SK-N-MC (cell line): ENCODE measurements at regions not wholly inside any gene's neighbourhood (a gene's known extent, or its start where the extent isn't known, plus 50 kb on each side); places are given as distances from the start of the nearest gene placed in this dataset.

Experiments used
- FOXP2 ChIP-seq: optimal IDR thresholded peaks from 2 replicates; pipeline ENCODE3; 2011; ENCODE audit warnings: mild to moderate bottlenecking, moderate library complexity; ENCODE audit not compliant: insufficient read depth; ENCODE audit errors: extremely low read length, control extremely low read depth
- POLR2AphosphoS5 ChIP-seq: IDR thresholded peaks from 2 replicates; pipeline ENCODE4 v1.6.1; 2012; ENCODE audit warnings: mild to moderate bottlenecking, low read depth, low read length, borderline replicate concordance

DNA sequence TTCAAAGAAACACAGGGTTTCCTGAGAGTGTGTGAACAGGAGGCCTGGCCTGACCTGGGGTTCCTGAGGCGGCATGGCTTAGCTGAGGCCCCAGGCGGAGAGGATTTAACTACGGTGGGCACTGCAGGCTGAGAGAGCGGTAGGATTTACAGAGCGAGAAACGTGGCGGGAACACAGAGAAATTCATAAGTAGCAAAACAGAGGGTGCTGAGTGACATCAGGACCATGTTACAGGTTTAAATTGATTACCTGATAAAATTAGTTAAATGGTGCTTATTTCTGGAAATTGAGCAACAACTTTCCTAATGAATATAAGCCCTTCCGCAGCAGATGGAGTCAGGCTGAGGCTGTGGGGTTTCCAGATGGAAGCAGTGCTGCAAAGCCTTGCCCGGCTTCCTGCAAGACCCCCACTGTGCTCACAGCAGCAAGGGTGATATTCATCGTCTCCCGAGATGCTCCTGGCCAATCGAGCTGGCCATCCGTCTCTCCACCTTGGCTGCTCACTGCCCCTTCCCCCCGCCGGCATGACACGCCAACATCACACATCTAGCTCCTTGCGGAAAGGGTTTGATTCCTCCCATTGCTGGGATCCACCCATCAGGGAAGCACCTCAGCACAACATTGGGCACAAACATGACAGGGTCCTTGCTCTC is 69.4 kb upstream of the MORC3 start:
- TF ChIP-seq POLR2AphosphoS5 (no peak), FOXP2 (no peak)
